ENCODE measurements at regions not wholly inside any gene's neighbourhood (a gene's known extent, or its start where the extent isn't known, plus 50 kb on each side); places are given as distances from the start of the nearest gene placed in this dataset.

DNA sequence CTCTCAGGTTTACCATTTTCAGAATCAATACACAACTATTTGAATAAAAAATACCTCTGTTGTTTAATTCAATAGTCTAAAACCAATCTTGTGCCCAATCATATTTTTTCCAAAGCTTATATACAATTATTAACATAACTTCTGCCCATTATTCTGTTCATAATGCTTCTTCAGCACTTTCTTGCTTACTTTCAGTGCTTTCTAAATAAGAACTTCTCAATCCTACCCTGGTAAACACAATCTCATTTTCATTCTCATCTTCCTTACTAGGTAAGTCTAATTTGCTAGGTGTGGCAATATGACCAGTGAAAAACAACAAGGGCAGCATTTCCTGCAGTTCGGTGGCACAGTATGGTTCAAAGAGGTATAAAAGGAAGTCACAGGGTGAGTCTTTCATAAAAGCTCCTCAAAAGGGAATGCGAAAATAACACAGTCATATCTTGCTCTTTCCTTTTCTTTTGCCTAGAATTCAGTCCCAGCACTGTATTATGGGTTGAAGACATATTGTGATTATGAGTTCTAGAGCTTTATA is 103.5 kb downstream of the FOXG1 start:
- Mint-ChIP-seq H3K9me3 (no peaks in the 10 kb centered on the region), H3K36me3 (ENCODE audit: low read depth) (no peaks in the 10 kb centered on the region)

DNA sequence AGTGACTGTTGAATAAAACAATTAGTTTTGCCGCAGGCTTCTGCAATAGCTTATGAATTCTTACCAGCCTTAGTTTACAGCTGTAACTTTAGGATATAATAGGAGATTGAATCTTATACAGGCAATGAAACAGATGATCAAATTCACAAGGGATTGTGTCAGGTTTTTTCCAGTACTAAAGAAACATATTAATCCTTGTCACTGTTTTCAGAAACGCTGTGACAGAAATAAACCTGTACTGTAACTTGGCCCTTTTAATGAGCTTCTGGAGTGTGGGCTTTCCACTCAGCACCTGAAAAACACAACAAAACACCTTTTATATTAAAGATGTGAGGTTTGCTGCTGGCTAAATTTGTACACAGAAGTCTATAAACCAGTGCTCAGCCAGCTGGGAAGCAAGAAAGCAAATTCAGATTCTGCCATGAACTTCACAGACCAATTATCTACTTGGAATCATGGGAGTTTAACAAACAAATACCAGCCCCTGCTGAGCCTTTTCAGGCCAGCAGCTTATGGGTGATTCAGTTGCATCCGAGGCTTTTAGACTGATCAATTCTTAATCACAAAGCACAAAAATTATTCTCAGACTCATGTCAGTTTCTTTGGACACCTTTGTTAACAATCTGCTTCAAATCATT is 109.5 kb downstream of the FOXG1 start:
- WGBS, 2 experiments (ENCODE audit: insufficient coverage in 1 of 2, insufficient read length in 1 of 2), result 61 to 74% methylated on average over 2 to 3 of the region's 3 CpGs
- H3K27ac Mint-ChIP-seq, result peak overlapping the region; percentile 31
- H3K9ac ChIP-seq (ENCODE audit: extremely low read depth, low read length, poor library complexity, severe bottlenecking), result no peak overlapping the region

More for the DNA sequence above, 103.5 kb downstream of the FOXG1 start:
- H3K9ac ChIP-seq (ENCODE audit: extremely low read depth, low read length, poor library complexity, severe bottlenecking), result no peak overlapping the region
- no peak overlapping the region for H3K4me3 Mint-ChIP-seq
- no peaks in the 10 kb centered on the region for H3K4me1 Mint-ChIP-seq
- no peak overlapping the region for H3K27ac ChIP-seq (ENCODE audit: low read depth, low read length)
- WGBS, 2 experiments (ENCODE audit: insufficient coverage in 1 of 2, insufficient read length in 1 of 2), result 80 to 86% methylated on average over 1 to 2 of the region's 2 CpGs
- TF ChIP-seq CTCF (conservative IDR thresholded peaks at IDR 0.05), result no peak
- no peak overlapping the region for H3K27ac Mint-ChIP-seq
- H3K9me3 ChIP-seq (ENCODE audit: control insufficient read depth, low read length), result no peaks in the 10 kb centered on the region
- no peaks in the 10 kb centered on the region for H3K27me3 Mint-ChIP-seq (ENCODE audit: insufficient read depth)
- no peaks in the 10 kb centered on the region for H3K4me1 ChIP-seq (ENCODE audit: control insufficient read depth, insufficient read depth, low read length)
- no peak for DNase-seq
- no peak overlapping the region for H3K4me3 ChIP-seq (ENCODE audit: low read length)
- no peaks in the 10 kb centered on the region for H3K27me3 ChIP-seq (ENCODE audit: control insufficient read depth, insufficient read depth, low read length, poor library complexity, severe bottlenecking)
- no peaks in the 10 kb centered on the region for H3K36me3 ChIP-seq (ENCODE audit: control insufficient read depth, insufficient read depth, low read length)

DNA sequence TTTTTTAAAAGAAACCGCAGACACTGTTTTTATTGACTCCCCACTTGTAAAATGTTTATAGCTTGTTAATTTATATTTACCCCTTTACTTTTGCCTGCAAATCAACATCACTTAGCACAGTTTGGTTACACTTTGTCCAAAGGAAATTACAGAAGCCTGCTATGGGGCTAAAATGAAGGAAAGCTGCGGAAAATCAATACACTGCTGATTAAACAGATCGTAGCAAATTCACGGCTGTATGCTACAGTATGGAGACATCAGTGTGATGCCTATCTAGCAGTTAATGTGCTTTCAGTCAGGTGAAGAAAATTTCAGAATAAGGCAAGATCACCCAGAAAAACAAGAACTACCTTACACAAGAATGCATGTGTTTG is 110.0 kb downstream of the FOXG1 start:
- no peaks in the 10 kb centered on the region for H3K27me3 ChIP-seq (ENCODE audit: control insufficient read depth, insufficient read depth, low read length, poor library complexity, severe bottlenecking)
- no peak overlapping the region for H3K9ac ChIP-seq (ENCODE audit: extremely low read depth, low read length, poor library complexity, severe bottlenecking)
- Mint-ChIP-seq H3K4me1 (peaks cover 9% of the 10 kb centered on the region), H3K27ac (peak overlapping the region; percentile 31), H3K9me3 (no peaks in the 10 kb centered on the region), H3K4me3 (no peak overlapping the region), H3K27me3 (ENCODE audit: insufficient read depth) (no peaks in the 10 kb centered on the region), H3K36me3 (ENCODE audit: low read depth) (no peaks in the 10 kb centered on the region)
- H3K36me3 ChIP-seq (ENCODE audit: control insufficient read depth, insufficient read depth, low read length), result no peaks in the 10 kb centered on the region
- TF ChIP-seq CTCF (conservative IDR thresholded peaks at IDR 0.05), result no peak
- H3K4me3 ChIP-seq (ENCODE audit: low read length), result no peak overlapping the region
- DNase-seq, result no peak
- no peaks in the 10 kb centered on the region for H3K4me1 ChIP-seq (ENCODE audit: control insufficient read depth, insufficient read depth, low read length)
- peak overlapping the region; percentile 58 for H3K27ac ChIP-seq (ENCODE audit: low read depth, low read length)
- no peaks in the 10 kb centered on the region for H3K9me3 ChIP-seq (ENCODE audit: control insufficient read depth, low read length)
- 75 to 85% methylated on average over 1 to 4 of the region's 4 CpGs for WGBS, 2 experiments (ENCODE audit: insufficient coverage in 1 of 2, insufficient read length in 1 of 2)

More for the DNA sequence above, 109.5 kb downstream of the FOXG1 start:
- no peak overlapping the region for H3K4me3 Mint-ChIP-seq
- H3K9me3 Mint-ChIP-seq, result no peaks in the 10 kb centered on the region
- H3K27me3 ChIP-seq (ENCODE audit: control insufficient read depth, insufficient read depth, low read length, poor library complexity, severe bottlenecking), result no peaks in the 10 kb centered on the region
- TF ChIP-seq CTCF (conservative IDR thresholded peaks at IDR 0.05), result no peak
- peaks cover 9% of the 10 kb centered on the region for H3K4me1 Mint-ChIP-seq
- H3K36me3 ChIP-seq (ENCODE audit: control insufficient read depth, insufficient read depth, low read length), result no peaks in the 10 kb centered on the region
- DNase-seq, result peak; percentile 53
- H3K27me3 Mint-ChIP-seq (ENCODE audit: insufficient read depth), result no peaks in the 10 kb centered on the region
- H3K9me3 ChIP-seq (ENCODE audit: control insufficient read depth, low read length), result no peaks in the 10 kb centered on the region
- no peak overlapping the region for H3K4me3 ChIP-seq (ENCODE audit: low read length)
- no peaks in the 10 kb centered on the region for H3K4me1 ChIP-seq (ENCODE audit: control insufficient read depth, insufficient read depth, low read length)
- H3K27ac ChIP-seq (ENCODE audit: low read depth, low read length), result peak overlapping the region; percentile 66
- no peaks in the 10 kb centered on the region for H3K36me3 Mint-ChIP-seq (ENCODE audit: low read depth)
